ENCODE measurements at regions not wholly inside any gene's neighbourhood (a gene's known extent, or its start where the extent isn't known, plus 50 kb on each side); places are given as distances from the start of the nearest gene placed in this dataset.

GRCh38 chr13:63075126-63075525 is 1659.5 kb upstream of the PCDH20 start (continued):
- TF ChIP-seq, protein P1, sequence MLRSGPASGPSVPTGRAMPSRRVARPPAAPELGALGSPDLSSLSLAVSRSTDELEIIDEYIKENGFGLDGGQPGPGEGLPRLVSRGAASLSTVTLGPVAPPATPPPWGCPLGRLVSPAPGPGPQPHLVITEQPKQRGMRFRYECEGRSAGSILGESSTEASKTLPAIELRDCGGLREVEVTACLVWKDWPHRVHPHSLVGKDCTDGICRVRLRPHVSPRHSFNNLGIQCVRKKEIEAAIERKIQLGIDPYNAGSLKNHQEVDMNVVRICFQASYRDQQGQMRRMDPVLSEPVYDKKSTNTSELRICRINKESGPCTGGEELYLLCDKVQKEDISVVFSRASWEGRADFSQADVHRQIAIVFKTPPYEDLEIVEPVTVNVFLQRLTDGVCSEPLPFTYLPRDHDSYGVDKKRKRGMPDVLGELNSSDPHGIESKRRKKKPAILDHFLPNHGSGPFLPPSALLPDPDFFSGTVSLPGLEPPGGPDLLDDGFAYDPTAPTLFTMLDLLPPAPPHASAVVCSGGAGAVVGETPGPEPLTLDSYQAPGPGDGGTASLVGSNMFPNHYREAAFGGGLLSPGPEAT (IDR thresholded peaks at IDR 0.05; ENCODE audit: low read depth): no peak
- TF ChIP-seq LARP7 (IDR thresholded peaks at IDR 0.05) (no peak), DPF2 (IDR thresholded peaks at IDR 0.05) (no peak), SREBF2 (IDR thresholded peaks at IDR 0.05; ENCODE audit: low read length) (no peak), RAD21 (IDR thresholded peaks at IDR 0.05; ENCODE audit: insufficient read depth, low read depth, low read length) (no peak), E2F8 (IDR thresholded peaks at IDR 0.05; ENCODE audit: low read depth, partially characterized antibody) (no peak)

GRCh38 chr13:63050287-63050686 is 1634.6 kb upstream of the PCDH20 start:
- no peak overlapping the region for H3K9ac ChIP-seq (ENCODE audit: control insufficient read depth, insufficient read depth, low read length)
- no peaks in the 10 kb centered on the region for H4K20me1 ChIP-seq (ENCODE audit: control insufficient read depth, insufficient read depth)
- ChIA-PET RAD21 (ENCODE audit: unreplicated experiment) (no interaction called here), POLR2A (no interaction called here), SMC1A (ENCODE audit: uncharacterized antibody, unreplicated experiment) (no interaction called here), CTCF (no interaction called here)
- no peaks in the 10 kb centered on the region for H3K4me1 ChIP-seq (ENCODE audit: control insufficient read depth, insufficient read depth, low read length)
- H3K4me3 ChIP-seq: no peak overlapping the region
- FAIRE-seq (no peak), DNase-seq (ENCODE audit: low read depth, low spot score) (no peak), ATAC-seq (no peak)
- no peaks in the 10 kb centered on the region for H3K79me2 ChIP-seq (ENCODE audit: control insufficient read depth, insufficient read depth, low read length)
- H3K36me3 ChIP-seq (ENCODE audit: control insufficient read depth in 2 of 2, insufficient read depth in 2 of 2, low read length in 1 of 2): no peaks in the 10 kb centered on the region
- no peak overlapping the region for H3K27ac ChIP-seq (ENCODE audit: control insufficient read depth, insufficient read depth)
- in situ Hi-C loops (cut with MboI) (no loop called here), intact Hi-C loops (cut with micrococcal nuclease; ENCODE audit: unreplicated experiment) (no loop called here)
- H2AFZ ChIP-seq (ENCODE audit: control insufficient read depth, low read depth, low read length): no peak overlapping the region
- H3K4me2 ChIP-seq (ENCODE audit: control insufficient read depth, insufficient read depth): no peak overlapping the region
- H3K9me3 ChIP-seq (replicated peaks; ENCODE audit: control insufficient read depth, insufficient read depth, low read length): no peaks in the 10 kb centered on the region
- 50% methylated on average over 5 of the region's 5 CpGs for WGBS (ENCODE audit: insufficient coverage, insufficient replicate concordance, low lambda C conversion rate, missing lambda C conversion rate)
- H3K27me3 ChIP-seq (replicated peaks in 1 of 2; ENCODE audit: control insufficient read depth in 2 of 2, insufficient read depth in 2 of 2, low read length in 1 of 2): no peaks in the 10 kb centered on the region
- no TSS peak for BruUV-seq (replicated peaks)
- TF ChIP-seq CTCF (IDR thresholded peaks at IDR 0.05 in 2 of 3, conservative IDR thresholded peaks at IDR 0.05 in 1 of 3; ENCODE audit: control insufficient read depth in 2 of 3, extremely low read depth in 1 of 3, insufficient read depth in 1 of 3, low read depth in 3 of 3, low read length in 3 of 3): no peak
- no peak for TF ChIP-seq NRF1 (conservative IDR thresholded peaks at IDR 0.05; ENCODE audit: low read depth, low read length)
- no peak for TF ChIP-seq CHD4 (IDR thresholded peaks at IDR 0.05)
- no peak for TF ChIP-seq ZBED1 (IDR thresholded peaks at IDR 0.05; ENCODE audit: borderline replicate concordance)
- TF ChIP-seq CBX5 (IDR thresholded peaks at IDR 0.05; ENCODE audit: low read depth): no peak
- no peak for TF ChIP-seq RFX5 (IDR thresholded peaks at IDR 0.05; ENCODE audit: low read depth, low read length)
- no peak for TF ChIP-seq ZNF217 (IDR thresholded peaks at IDR 0.05)
- TF ChIP-seq RB1 (IDR thresholded peaks at IDR 0.05; ENCODE audit: borderline replicate concordance): no peak
- no peak for TF ChIP-seq TCF7 (IDR thresholded peaks at IDR 0.05; ENCODE audit: borderline replicate concordance)
- TF ChIP-seq RUNX3 (IDR thresholded peaks at IDR 0.05; ENCODE audit: low read length): no peak
- TF ChIP-seq, protein P2, sequence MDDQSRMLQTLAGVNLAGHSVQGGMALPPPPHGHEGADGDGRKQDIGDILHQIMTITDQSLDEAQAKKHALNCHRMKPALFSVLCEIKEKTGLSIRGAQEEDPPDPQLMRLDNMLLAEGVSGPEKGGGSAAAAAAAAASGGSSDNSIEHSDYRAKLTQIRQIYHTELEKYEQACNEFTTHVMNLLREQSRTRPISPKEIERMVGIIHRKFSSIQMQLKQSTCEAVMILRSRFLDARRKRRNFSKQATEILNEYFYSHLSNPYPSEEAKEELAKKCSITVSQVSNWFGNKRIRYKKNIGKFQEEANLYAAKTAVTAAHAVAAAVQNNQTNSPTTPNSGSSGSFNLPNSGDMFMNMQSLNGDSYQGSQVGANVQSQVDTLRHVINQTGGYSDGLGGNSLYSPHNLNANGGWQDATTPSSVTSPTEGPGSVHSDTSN (IDR thresholded peaks at IDR 0.05; ENCODE audit: insufficient replicate concordance, low read depth, low read length): no peak
- TF ChIP-seq, protein P3, sequence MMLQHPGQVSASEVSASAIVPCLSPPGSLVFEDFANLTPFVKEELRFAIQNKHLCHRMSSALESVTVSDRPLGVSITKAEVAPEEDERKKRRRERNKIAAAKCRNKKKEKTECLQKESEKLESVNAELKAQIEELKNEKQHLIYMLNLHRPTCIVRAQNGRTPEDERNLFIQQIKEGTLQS (IDR thresholded peaks at IDR 0.05; ENCODE audit: borderline replicate concordance, extremely low read depth, low read depth, low read length): no peak
